ENCODE measurements at regions not wholly inside any gene's neighbourhood (a gene's known extent, or its start where the extent isn't known, plus 50 kb on each side); places are given as distances from the start of the nearest gene placed in this dataset.

DNA sequence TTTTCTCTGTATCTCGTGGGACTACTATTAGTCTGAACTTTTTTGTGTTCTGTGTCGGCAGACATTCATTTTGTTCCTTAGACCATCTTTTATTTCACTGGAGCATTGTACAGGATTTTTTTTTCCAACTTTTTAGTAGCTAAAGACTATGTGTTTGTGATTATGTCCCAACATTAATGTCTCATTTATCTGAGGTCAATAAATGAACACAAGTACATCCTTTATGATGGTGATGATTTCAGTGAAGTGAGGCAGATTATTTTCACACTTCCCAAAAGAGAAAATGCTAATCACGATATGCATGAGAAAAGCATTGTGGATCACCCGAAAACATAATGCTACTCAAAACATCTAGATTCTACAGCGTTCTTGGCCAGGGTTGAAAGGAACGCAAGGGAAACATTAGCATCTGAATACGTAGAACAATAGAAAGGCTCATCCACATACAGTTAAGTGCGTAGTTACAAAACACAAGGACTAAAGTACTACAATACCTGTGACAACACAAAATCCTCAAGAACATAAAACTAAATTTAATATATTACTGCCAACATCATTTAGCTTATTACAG lies 981.7 kb upstream of the NCAM2 start:
- H3K4me3 ChIP-seq (ENCODE audit: low read depth, low read length) = no peak overlapping the region
- no peak for DNase-seq (ENCODE audit: low read depth)
- TF ChIP-seq CTCF (conservative IDR thresholded peaks at IDR 0.05; ENCODE audit: low read depth, low read length) = no peak

- no peak for TF ChIP-seq CTCF (conservative IDR thresholded peaks at IDR 0.05; ENCODE audit: low read depth, low read length)
- no peak for DNase-seq (ENCODE audit: low read depth)
- no peak overlapping the region for H3K4me3 ChIP-seq (ENCODE audit: low read depth, low read length)
These were observed 978.2 kb upstream of the NCAM2 start for GRCh38 chr21:20020026-20020425.

GRCh38 chr21:20023193-20023592 lies 975.0 kb upstream of the NCAM2 start:
- no peak for DNase-seq (ENCODE audit: low read depth)
- no peak for TF ChIP-seq CTCF (conservative IDR thresholded peaks at IDR 0.05; ENCODE audit: low read depth, low read length)
- no peak overlapping the region for H3K4me3 ChIP-seq (ENCODE audit: low read depth, low read length)

- H3K4me3 ChIP-seq (ENCODE audit: low read depth, low read length) = no peak overlapping the region
- DNase-seq (ENCODE audit: low read depth) = no peak
- no peak for TF ChIP-seq CTCF (conservative IDR thresholded peaks at IDR 0.05; ENCODE audit: low read depth, low read length)
These were observed 973.5 kb upstream of the NCAM2 start for GRCh38 chr21:20024741-20025140.

DNA sequence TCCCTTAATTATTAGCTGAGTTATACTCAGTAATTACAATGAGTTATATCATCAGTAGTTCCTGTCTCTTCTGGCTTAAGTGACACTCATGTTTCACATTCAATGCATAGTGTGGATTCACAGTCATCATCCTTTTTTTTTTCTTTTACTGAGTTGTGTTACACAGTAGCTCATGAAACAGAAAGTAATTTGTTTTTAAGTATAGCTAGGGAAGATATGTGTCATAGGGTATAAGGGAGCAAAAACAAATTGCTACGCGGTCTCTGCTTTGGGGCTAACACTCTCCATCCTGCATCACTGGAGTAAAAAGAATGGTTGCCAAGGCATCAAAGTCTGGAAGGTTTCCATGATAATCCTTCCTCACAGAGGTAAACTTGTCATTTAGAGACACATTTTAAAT lies 971.7 kb upstream of the NCAM2 start:
- no peak for DNase-seq (ENCODE audit: low read depth)
- no peak for TF ChIP-seq CTCF (conservative IDR thresholded peaks at IDR 0.05; ENCODE audit: low read depth, low read length)
- H3K4me3 ChIP-seq (ENCODE audit: low read depth, low read length) = no peak overlapping the region

DNA sequence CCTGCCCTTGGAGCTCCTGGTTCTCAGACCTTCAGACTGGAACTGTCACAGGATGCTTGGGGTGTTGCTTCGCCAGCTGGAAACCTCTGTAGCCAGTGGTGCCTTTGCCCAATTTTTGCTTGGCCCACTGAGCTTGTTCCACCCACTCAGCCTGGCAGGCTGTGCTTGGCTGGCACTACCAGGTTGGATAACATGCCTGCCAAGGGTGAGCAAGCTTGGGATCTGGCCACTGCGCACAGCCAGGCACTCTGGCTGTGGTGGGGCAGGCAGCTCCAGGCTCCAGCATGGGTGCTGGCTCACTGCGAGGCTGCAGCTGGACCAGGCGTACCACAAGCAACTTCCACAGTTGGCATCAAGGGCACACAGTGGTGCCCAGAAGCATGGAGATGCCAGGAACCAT lies 967.8 kb upstream of the NCAM2 start:
- no peak for DNase-seq (ENCODE audit: low read depth)
- H3K4me3 ChIP-seq (ENCODE audit: low read depth, low read length) = no peak overlapping the region
- TF ChIP-seq CTCF (conservative IDR thresholded peaks at IDR 0.05; ENCODE audit: low read depth, low read length) = no peak

GRCh38 chr21:20031807-20032206 lies 966.4 kb upstream of the NCAM2 start:
- no peak overlapping the region for H3K4me3 ChIP-seq (ENCODE audit: low read depth, low read length)
- TF ChIP-seq CTCF (conservative IDR thresholded peaks at IDR 0.05; ENCODE audit: low read depth, low read length) = no peak
- DNase-seq (ENCODE audit: low read depth) = no peak

Data from epithelial cell of proximal tubule (primary cell).